HEK293 (cell line): ENCODE measurements at regions not wholly inside any gene's neighbourhood (a gene's known extent, or its start where the extent isn't known, plus 50 kb on each side); places are given as distances from the start of the nearest gene placed in this dataset.

ENCODE experiments used
- CTCF ChIA-PET: fragments of 350-600 bp; formaldehyde crosslinking; extraction: SDS; loops from one replicate; lab custom pipeline; 2021; ENCODE audit warnings: antibody characterized with exemption; lab: Yijun Ruan, JAX
- POLR2A ChIA-PET: fragments of 300-600 bp; formaldehyde crosslinking; extraction: SDS; loops from one replicate; lab custom pipeline; 2020; ENCODE audit warnings: antibody characterized with exemption, inconsistent platforms; lab: Yijun Ruan, JAX
- H3K27ac ChIP-seq: fragments of 200-500 bp; sonication (Bioruptor generic); 2 replicates; pipeline ENCODE4 v1.5.1; 2014; ENCODE audit warnings: low read depth, low read length, control low read depth, inconsistent platforms; ENCODE audit errors: extremely low read depth
- H3K36me3 ChIP-seq, 2 experiments: fragments of 200-500 bp in 1 of 2; sonication (Bioruptor generic) in 1 of 2; 1 replicate in 1 of 2; 2 replicates in 1 of 2; pipeline ENCODE4 v1.5.1; 2014 to 2017; ENCODE audit warnings: inconsistent platforms in 2 of 2, low read length in 2 of 2; ENCODE audit not compliant: control insufficient read depth in 2 of 2, insufficient read depth in 1 of 2
- H3K4me1 ChIP-seq: fragments of 200-500 bp; sonication (Bioruptor generic); 2 replicates; pipeline ENCODE4 v1.5.1; 2014; ENCODE audit warnings: mild to moderate bottlenecking, low read length, inconsistent platforms; ENCODE audit not compliant: control insufficient read depth, insufficient read depth
- H3K4me3 ChIP-seq: 2 replicates; pipeline ENCODE4 v1.5.1; 2011; ENCODE audit warnings: low read depth, mild to moderate bottlenecking, control low read depth, low read length, moderate library complexity
- H3K9me3 ChIP-seq: fragments of 200-500 bp; sonication (Bioruptor generic); 2 replicates; pipeline ENCODE4 v1.5.1; 2014; ENCODE audit warnings: low read depth, low read length, inconsistent platforms; ENCODE audit not compliant: control insufficient read depth, insufficient read depth
- CTCF ChIP-seq: fragments of 450-650 bp; formaldehyde crosslinking; IDR thresholded peaks from 2 replicates; pipeline ENCODE4 v1.5.1; 2016; ENCODE audit warnings: missing biosample characterization, missing genetic modification characterization
- GLIS1 ChIP-seq: fragments of 450-650 bp; formaldehyde crosslinking; IDR thresholded peaks from 2 replicates; pipeline ENCODE4 v1.5.1; 2016; ENCODE audit warnings: missing biosample characterization, missing genetic modification characterization
- GLIS2 ChIP-seq: fragments of 450-650 bp; formaldehyde crosslinking; IDR thresholded peaks from 2 replicates; pipeline ENCODE4 v1.5.1; 2016; ENCODE audit warnings: missing biosample characterization, missing genetic modification characterization
- HOXD13 ChIP-seq: sonication (generic); formaldehyde crosslinking; IDR thresholded peaks from 2 replicates; pipeline ENCODE4 v1.8.0; 2022; ENCODE audit warnings: missing genetic modification reagents, borderline replicate concordance
- KLF1 ChIP-seq: fragments of 450-650 bp; formaldehyde crosslinking; IDR thresholded peaks from 2 replicates; pipeline ENCODE4 v1.5.1; 2016; ENCODE audit warnings: missing biosample characterization, missing genetic modification characterization
- KLF8 ChIP-seq: fragments of 450-650 bp; formaldehyde crosslinking; IDR thresholded peaks from 2 replicates; pipeline ENCODE4 v1.5.1; 2016; ENCODE audit warnings: missing biosample characterization, missing genetic modification characterization
- RBAK ChIP-seq: fragments of 450-650 bp; formaldehyde crosslinking; IDR thresholded peaks from 2 replicates; pipeline ENCODE4 v1.5.1; 2016; ENCODE audit warnings: missing biosample characterization, missing genetic modification characterization
- ZBTB11 ChIP-seq: fragments of 450-650 bp; formaldehyde crosslinking; conservative IDR thresholded peaks from 2 replicates; pipeline ENCODE4 v1.5.1; 2016; ENCODE audit warnings: low read depth, missing biosample characterization, missing genetic modification characterization
- ZBTB26 ChIP-seq: fragments of 450-650 bp; formaldehyde crosslinking; optimal IDR thresholded peaks from 2 replicates; pipeline ENCODE3; 2016; ENCODE audit warnings: missing biosample characterization, mild to moderate bottlenecking, missing genetic modification characterization
- ZNF140 ChIP-seq: fragments of 450-650 bp; formaldehyde crosslinking; IDR thresholded peaks from 2 replicates; pipeline ENCODE4 v1.5.1; 2016; ENCODE audit warnings: missing biosample characterization, missing genetic modification characterization
- ZNF211 ChIP-seq: fragments of 450-650 bp; formaldehyde crosslinking; IDR thresholded peaks from 2 replicates; pipeline ENCODE4 v1.5.1; 2016; ENCODE audit warnings: low read depth, missing biosample characterization, missing genetic modification characterization
- ZNF221 ChIP-seq: fragments of 450-650 bp; formaldehyde crosslinking; IDR thresholded peaks from 2 replicates; pipeline ENCODE4 v1.5.1; 2017; ENCODE audit warnings: missing biosample characterization, missing genetic modification characterization, borderline replicate concordance
- ZNF23 ChIP-seq: fragments of 450-650 bp; formaldehyde crosslinking; IDR thresholded peaks from 2 replicates; pipeline ENCODE4 v1.5.1; 2016; ENCODE audit warnings: missing biosample characterization, missing genetic modification characterization, borderline replicate concordance
- ZNF274 ChIP-seq, 2 experiments: fragments of 200-500 bp in 1 of 2; fragments of 450-650 bp in 1 of 2; sonication (Bioruptor generic) in 1 of 2; formaldehyde crosslinking in 1 of 2; IDR thresholded peaks; 2 replicates each; pipeline versions ENCODE4 v1.5.1 to v1.6.1; 2014 to 2016; ENCODE audit warnings: borderline replicate concordance in 1 of 2, inconsistent platforms in 1 of 2, low read length in 1 of 2, missing biosample characterization in 1 of 2, missing genetic modification characterization in 1 of 2
- ZNF549 ChIP-seq: fragments of 450-650 bp; IDR thresholded peaks from 2 replicates; pipeline ENCODE4 v1.5.1; 2018; ENCODE audit warnings: missing biosample characterization, missing genetic modification characterization, mild to moderate bottlenecking, inconsistent platforms, moderate library complexity
- ZNF639 ChIP-seq: fragments of 450-650 bp; formaldehyde crosslinking; IDR thresholded peaks from 2 replicates; pipeline ENCODE4 v1.5.1; 2016; ENCODE audit warnings: missing biosample characterization, missing genetic modification characterization
- ZNF670 ChIP-seq: fragments of 450-650 bp; formaldehyde crosslinking; IDR thresholded peaks from 2 replicates; pipeline ENCODE4 v1.5.1; 2016; ENCODE audit warnings: missing biosample characterization, missing genetic modification characterization, low read depth
- ZNF707 ChIP-seq: fragments of 450-650 bp; formaldehyde crosslinking; IDR thresholded peaks from 2 replicates; pipeline ENCODE4 v1.5.1; 2016; ENCODE audit warnings: missing biosample characterization, missing genetic modification characterization
- ZNF785 ChIP-seq: fragments of 450-650 bp; formaldehyde crosslinking; IDR thresholded peaks from 2 replicates; pipeline ENCODE4 v1.5.1; 2016; ENCODE audit warnings: missing biosample characterization, missing genetic modification characterization

GRCh38 chr4:125022855-125023501, 291.8 kb upstream of the FAT4 start:
- Histone ChIP-seq H3K36me3 (no peaks in the 10 kb centered on the region), H3K9me3 (no peaks in the 10 kb centered on the region), H3K27ac (no peak overlapping the region), H3K4me3 (no peak overlapping the region), H3K4me1 (no peaks in the 10 kb centered on the region)
- POLR2A ChIA-PET: no interaction called here
- CTCF ChIA-PET: no interaction called here
- no peak for TF ChIP-seq CTCF (tag by site-specific recombination)
- TF ChIP-seq ZNF549 (tag by site-specific recombination): no peak
- TF ChIP-seq ZBTB26: no peak

GRCh38 chr4:125021189-125021588, 293.6 kb upstream of the FAT4 start:
- POLR2A ChIA-PET: no interaction called here
- no peaks in the 10 kb centered on the region for H3K9me3 ChIP-seq
- no peaks in the 10 kb centered on the region for H3K36me3 ChIP-seq
- no peak overlapping the region for H3K27ac ChIP-seq
- H3K4me1 ChIP-seq: no peaks in the 10 kb centered on the region
- TF ChIP-seq ZNF211 (tag by site-specific recombination) (no peak), GLIS2 (tag by site-specific recombination) (no peak), RBAK (no peak), ZNF274 (IDR thresholded peaks at IDR 0.05; ENCODE audit: low read length) (no peak), ZNF274 (tag by site-specific recombination; IDR thresholded peaks at IDR 0.05; ENCODE audit: borderline replicate concordance) (no peak)
- TF ChIP-seq, all 188 proteins: peak for 0
- H3K4me3 ChIP-seq: no peak overlapping the region
- CTCF ChIA-PET: interaction anchor here (1.1 kb wide), 1 partner anchor 18 kb away, joined by 3 read pairs; no protein-coding TSS in a partner anchor

- TF ChIP-seq ZBTB11 (tag by site-specific recombination) (no peak), GLIS1 (tag by site-specific recombination) (no peak), ZNF639 (tag by site-specific recombination) (no peak), KLF8 (tag by site-specific recombination) (no peak), ZNF23 (tag by site-specific recombination) (no peak), ZNF140 (no peak), ZNF670 (no peak), KLF1 (no peak), ZNF707 (tag by site-specific recombination) (no peak), ZNF221 (tag by site-specific recombination) (no peak), HOXD13 (CRISPR knock-in tag) (no peak), ZNF785 (no peak)
- no peaks in the 10 kb centered on the region for H3K36me3 ChIP-seq
- H3K9me3 ChIP-seq: no peaks in the 10 kb centered on the region
- H3K4me3 ChIP-seq: no peak overlapping the region
- H3K27ac ChIP-seq: no peak overlapping the region
- ChIA-PET CTCF (interaction anchor here (1.1 kb wide), 1 partner anchor 17 kb away, joined by 3 read pairs; no protein-coding TSS in a partner anchor), POLR2A (no interaction called here)
- H3K4me1 ChIP-seq: no peaks in the 10 kb centered on the region
Observed at GRCh38 chr4:125020089-125021034, 294.4 kb upstream of the FAT4 start.
